Brain microvascular endothelial cell (primary cell): ENCODE measurements at regions not wholly inside any gene's neighbourhood (a gene's known extent, or its start where the extent isn't known, plus 50 kb on each side); places are given as distances from the start of the nearest gene placed in this dataset.

Source experiments
- DNase-seq: peaks from one replicate; pipeline ENCODE4 v3.0.0-alpha.2; 2020
- H3K27ac ChIP-seq: fragments of 250-450 bp; sonication (Bioruptor Pico); 2 replicates; pipeline ENCODE4 v1.5.1; 2020; ENCODE audit warnings: mild to moderate bottlenecking, moderate library complexity
- H3K27me3 ChIP-seq: fragments of 250-450 bp; sonication (Bioruptor Pico); replicated peaks from 2 replicates; pipeline ENCODE4 v1.5.1; 2020; ENCODE audit warnings: mild to moderate bottlenecking
- H3K36me3 ChIP-seq: fragments of 250-450 bp; sonication (Bioruptor Pico); replicated peaks from 2 replicates; pipeline ENCODE4 v1.5.1; 2020; ENCODE audit warnings: mild to moderate bottlenecking
- H3K4me3 ChIP-seq: 2 replicates; pipeline ENCODE4 v1.5.1; 2011; ENCODE audit warnings: low read depth, mild to moderate bottlenecking, control low read depth, low read length, moderate library complexity
- in situ Hi-C: cut with HindIII; loops from 2 replicates; pipeline ENCODE4 v1.10.0; 2017; ENCODE audit warnings: low sequenced_read_pairs, low pct_ligation_motif_present
- TF ChIP-seq, protein P1 (sequence below): IDR thresholded peaks from 2 replicates; pipeline ENCODE4 v1.5.1; 2011; ENCODE audit warnings: low read depth, mild to moderate bottlenecking, moderate library complexity, low read length, control low read depth, inconsistent platforms; ENCODE audit errors: missing control alignments

DNA sequence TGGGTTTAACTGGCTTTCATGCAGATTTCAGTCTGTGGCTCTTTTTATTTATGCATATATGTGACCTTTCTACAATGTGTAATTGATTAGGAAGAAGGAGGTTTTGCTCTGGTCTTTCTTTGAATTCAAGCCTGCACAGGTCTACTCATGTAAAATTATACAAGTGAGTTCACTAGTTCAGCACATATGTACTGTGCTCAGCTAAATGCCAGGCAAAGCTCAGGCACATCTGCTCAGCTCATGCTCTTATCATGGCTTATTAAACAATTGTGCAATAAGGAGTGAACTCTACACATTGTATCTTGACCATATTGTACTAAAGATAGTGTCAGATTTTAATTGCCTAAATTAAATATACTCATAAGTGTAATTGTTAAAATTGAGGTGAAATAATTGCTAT is 378.4 kb downstream of the ADGRL2 start:
- Histone ChIP-seq H3K27ac (no peak overlapping the region), H3K4me3 (no peak overlapping the region), H3K36me3 (no peaks in the 10 kb centered on the region), H3K27me3 (no peaks in the 10 kb centered on the region)
- TF ChIP-seq, protein P1, sequence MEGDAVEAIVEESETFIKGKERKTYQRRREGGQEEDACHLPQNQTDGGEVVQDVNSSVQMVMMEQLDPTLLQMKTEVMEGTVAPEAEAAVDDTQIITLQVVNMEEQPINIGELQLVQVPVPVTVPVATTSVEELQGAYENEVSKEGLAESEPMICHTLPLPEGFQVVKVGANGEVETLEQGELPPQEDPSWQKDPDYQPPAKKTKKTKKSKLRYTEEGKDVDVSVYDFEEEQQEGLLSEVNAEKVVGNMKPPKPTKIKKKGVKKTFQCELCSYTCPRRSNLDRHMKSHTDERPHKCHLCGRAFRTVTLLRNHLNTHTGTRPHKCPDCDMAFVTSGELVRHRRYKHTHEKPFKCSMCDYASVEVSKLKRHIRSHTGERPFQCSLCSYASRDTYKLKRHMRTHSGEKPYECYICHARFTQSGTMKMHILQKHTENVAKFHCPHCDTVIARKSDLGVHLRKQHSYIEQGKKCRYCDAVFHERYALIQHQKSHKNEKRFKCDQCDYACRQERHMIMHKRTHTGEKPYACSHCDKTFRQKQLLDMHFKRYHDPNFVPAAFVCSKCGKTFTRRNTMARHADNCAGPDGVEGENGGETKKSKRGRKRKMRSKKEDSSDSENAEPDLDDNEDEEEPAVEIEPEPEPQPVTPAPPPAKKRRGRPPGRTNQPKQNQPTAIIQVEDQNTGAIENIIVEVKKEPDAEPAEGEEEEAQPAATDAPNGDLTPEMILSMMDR = no peak
- in situ Hi-C loops = no loop called here
- no peak for DNase-seq

GRCh38 chr1:82177192-82177591 is 376.5 kb downstream of the ADGRL2 start:
- no peak for DNase-seq
- no peak overlapping the region for H3K27ac ChIP-seq
- TF ChIP-seq, protein P1 = no peak
- H3K27me3 ChIP-seq = no peaks in the 10 kb centered on the region
- H3K36me3 ChIP-seq = no peaks in the 10 kb centered on the region
- in situ Hi-C loops = no loop called here
- H3K4me3 ChIP-seq = no peak overlapping the region

DNA sequence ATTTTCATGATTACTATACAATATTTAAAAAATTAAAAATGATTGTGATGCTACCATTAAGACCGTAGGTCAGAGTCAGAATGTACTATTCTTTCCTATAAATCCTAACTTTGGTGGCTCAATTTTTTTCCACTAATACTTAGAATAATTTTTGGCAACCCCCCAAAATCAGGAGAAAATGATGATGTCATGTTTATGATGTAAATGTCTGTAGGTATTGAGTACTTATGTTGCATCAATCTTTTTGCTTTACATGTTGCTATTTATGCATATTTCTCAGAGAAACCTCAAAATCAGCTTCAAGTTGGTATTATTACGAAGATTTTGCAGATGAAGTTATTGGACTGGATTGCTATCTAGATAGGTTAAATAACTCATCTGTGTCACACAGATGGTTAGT is 371.2 kb downstream of the ADGRL2 start:
- no peak overlapping the region for H3K4me3 ChIP-seq
- H3K36me3 ChIP-seq = no peaks in the 10 kb centered on the region
- H3K27ac ChIP-seq = no peak overlapping the region
- DNase-seq = no peak
- TF ChIP-seq, protein P1 = no peak
- in situ Hi-C loops = no loop called here
- no peaks in the 10 kb centered on the region for H3K27me3 ChIP-seq

- Histone ChIP-seq H3K27me3 (no peaks in the 10 kb centered on the region), H3K27ac (no peak overlapping the region), H3K4me3 (no peak overlapping the region), H3K36me3 (no peaks in the 10 kb centered on the region)
- TF ChIP-seq, protein P1 = no peak
- DNase-seq = no peak
- in situ Hi-C loops = no loop called here
Measured at GRCh38 chr1:82168482-82168881, 367.7 kb downstream of the ADGRL2 start.

DNA sequence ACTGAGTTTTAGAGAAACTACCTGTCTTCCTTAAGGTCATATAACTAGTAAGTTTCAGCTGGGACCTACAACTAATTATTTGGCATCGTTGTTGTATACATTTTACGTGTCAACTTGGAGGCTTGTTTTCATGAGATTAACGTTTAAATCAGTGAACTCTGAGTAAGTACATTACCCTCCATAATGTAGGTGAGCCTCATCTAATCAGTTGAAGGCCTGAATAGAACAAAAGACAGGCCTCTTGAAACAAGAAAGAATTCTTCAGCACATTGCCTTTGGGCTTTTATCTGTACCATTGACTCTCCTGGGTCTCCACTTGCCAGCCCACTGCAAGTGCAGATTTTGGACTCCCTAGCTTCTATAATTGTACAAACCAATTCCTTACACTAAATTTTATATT is 364.6 kb downstream of the ADGRL2 start:
- H3K36me3 ChIP-seq = no peaks in the 10 kb centered on the region
- DNase-seq = no peak
- no peak overlapping the region for H3K4me3 ChIP-seq
- in situ Hi-C loops = no loop called here
- H3K27ac ChIP-seq = no peak overlapping the region
- TF ChIP-seq, protein P1 = no peak
- no peaks in the 10 kb centered on the region for H3K27me3 ChIP-seq
